WTC11 (cell line): ENCODE measurements at regions not wholly inside any gene's neighbourhood (a gene's known extent, or its start where the extent isn't known, plus 50 kb on each side); places are given as distances from the start of the nearest gene placed in this dataset.

ENCODE experiments used
- ATAC-seq: fragments of 200-7000 bp; cut with Tn5 transposase; 2 replicates; pipeline ENCODE4 v1.10.0; 2021; ENCODE audit warnings: mild to moderate bottlenecking, moderate library complexity
- CTCF ChIA-PET: fragments of 300-600 bp; sonication (Branson Sonifier 250); formaldehyde crosslinking; loops from one replicate; lab custom pipeline; 2021; ENCODE audit warnings: antibody characterized with exemption; lab: Charles Lee
- POLR2A ChIA-PET: fragments of 350-600 bp; sonication (Branson Sonifier 250); formaldehyde crosslinking; loops from one replicate; lab custom pipeline; 2021; ENCODE audit warnings: antibody characterized with exemption; lab: Charles Lee
- DNase-seq: peaks from one replicate; pipeline ENCODE4 v3.0.0; 2021; ENCODE audit warnings: low spot score
- H3K27ac Mint-ChIP-seq: 2 replicates; pipeline ENCODE4 v1.8.0; 2021; ENCODE audit warnings: mixed read lengths
- H3K27me3 Mint-ChIP-seq: 2 replicates; pipeline ENCODE4 v1.8.0; 2021; ENCODE audit warnings: low read depth, mild to moderate bottlenecking, moderate library complexity, mixed read lengths
- H3K36me3 Mint-ChIP-seq: 2 replicates; pipeline ENCODE4 v1.8.0; 2021; ENCODE audit warnings: mixed read lengths
- H3K4me1 Mint-ChIP-seq: 2 replicates; pipeline ENCODE4 v1.8.0; 2022; ENCODE audit warnings: mixed read lengths
- H3K4me3 Mint-ChIP-seq: 2 replicates; pipeline ENCODE4 v1.8.0; 2021; ENCODE audit warnings: mild to moderate bottlenecking, moderate library complexity, mixed read lengths
- H3K9me3 Mint-ChIP-seq: 2 replicates; pipeline ENCODE4 v1.8.0; 2021; ENCODE audit warnings: mixed read lengths
- ARID4B ChIP-seq: sonication (generic); formaldehyde crosslinking; IDR thresholded peaks from 2 replicates; pipeline ENCODE4 v1.8.0; 2023; ENCODE audit warnings: missing genetic modification reagents, mild to moderate bottlenecking, borderline replicate concordance
- ATF3 ChIP-seq: sonication (generic); formaldehyde crosslinking; conservative IDR thresholded peaks from 2 replicates; pipeline ENCODE4 v1.8.1; 2022; ENCODE audit warnings: mild to moderate bottlenecking, missing genetic modification reagents
- CBFB ChIP-seq: sonication (generic); formaldehyde crosslinking; IDR thresholded peaks from 2 replicates; pipeline ENCODE4 v1.8.1; 2022; ENCODE audit warnings: mild to moderate bottlenecking, low read depth, missing genetic modification reagents
- E2F4 ChIP-seq: sonication (generic); formaldehyde crosslinking; IDR thresholded peaks from 2 replicates; pipeline ENCODE4 v1.8.1; 2022; ENCODE audit warnings: low read depth, mild to moderate bottlenecking, moderate library complexity, missing genetic modification reagents, borderline replicate concordance
- ELF4 ChIP-seq: sonication (generic); formaldehyde crosslinking; IDR thresholded peaks from 2 replicates; pipeline ENCODE4 v1.8.1; 2022; ENCODE audit warnings: low read depth, mild to moderate bottlenecking, moderate library complexity, missing genetic modification reagents
- FOXK1 ChIP-seq: sonication (generic); formaldehyde crosslinking; IDR thresholded peaks from 2 replicates; pipeline ENCODE4 v1.8.0; 2022; ENCODE audit warnings: mild to moderate bottlenecking, moderate library complexity, missing genetic modification reagents
- GRHL2 ChIP-seq: fragments of 250-450 bp; sonication (Bioruptor Pico); IDR thresholded peaks from 2 replicates; pipeline ENCODE4 v1.8.0; 2022; ENCODE audit warnings: mild to moderate bottlenecking, moderate library complexity; ENCODE audit not compliant: insufficient replicate concordance, severe bottlenecking
- OVOL2 ChIP-seq: fragments of 250-450 bp; sonication (Bioruptor Pico); IDR thresholded peaks from 2 replicates; pipeline ENCODE4 v1.9.0; 2021; ENCODE audit warnings: mild to moderate bottlenecking, borderline replicate concordance
- ZNF263 ChIP-seq: sonication (generic); formaldehyde crosslinking; IDR thresholded peaks from 2 replicates; pipeline ENCODE4 v1.8.1; 2022; ENCODE audit warnings: low read depth, mild to moderate bottlenecking, moderate library complexity, missing genetic modification reagents
- ZSCAN18 ChIP-seq: fragments of 250-450 bp; sonication (Bioruptor Pico); IDR thresholded peaks from 2 replicates; pipeline ENCODE4 v2.1.2; 2022; ENCODE audit warnings: mild to moderate bottlenecking, moderate library complexity

- TF ChIP-seq ZSCAN18 (CRISPR knock-in tag) (no peak), ARID4B (CRISPR knock-in tag) (no peak), GRHL2 (CRISPR knock-in tag) (no peak), ELF4 (CRISPR knock-in tag) (no peak), CBFB (CRISPR knock-in tag) (no peak), ZNF263 (CRISPR knock-in tag) (no peak)
These were observed 136.4 kb upstream of the GLRA1 start (continued) for GRCh38 chr5:152061095-152061494.

- H3K9me3 Mint-ChIP-seq, result no peaks in the 10 kb centered on the region
- DNase-seq (no peak), ATAC-seq (no peak)
- H3K4me1 Mint-ChIP-seq, result no peaks in the 10 kb centered on the region
- ChIA-PET CTCF (no interaction called here), POLR2A (no interaction called here)
- H3K36me3 Mint-ChIP-seq, result no peaks in the 10 kb centered on the region
- H3K27ac Mint-ChIP-seq, result no peak overlapping the region
- no peak overlapping the region for H3K4me3 Mint-ChIP-seq
- H3K27me3 Mint-ChIP-seq, result peaks cover 18% of the 10 kb centered on the region
- TF ChIP-seq ZNF263 (CRISPR knock-in tag), result no peak
These were observed 133.6 kb upstream of the GLRA1 start for GRCh38 chr5:152058267-152058666.

GRCh38 chr5:152056931-152057330 lies 132.3 kb upstream of the GLRA1 start:
- POLR2A ChIA-PET, result no interaction called here
- H3K4me1 Mint-ChIP-seq, result peaks cover 10% of the 10 kb centered on the region

More at GRCh38 chr5:152056931-152057330, 132.3 kb upstream of the GLRA1 start:
- CTCF ChIA-PET, result interaction anchor here (1.2 kb wide), 1 partner anchor 86 kb away, joined by 3 read pairs; no protein-coding TSS in a partner anchor
- Mint-ChIP-seq H3K36me3 (no peaks in the 10 kb centered on the region), H3K27ac (no peak overlapping the region), H3K4me3 (no peak overlapping the region), H3K27me3 (peaks cover 18% of the 10 kb centered on the region), H3K9me3 (no peaks in the 10 kb centered on the region)
- TF ChIP-seq OVOL2 (CRISPR knock-in tag) (no peak), E2F4 (CRISPR knock-in tag) (no peak), ATF3 (CRISPR knock-in tag) (no peak), CBFB (CRISPR knock-in tag) (no peak), FOXK1 (CRISPR knock-in tag) (no peak), ARID4B (CRISPR knock-in tag) (no peak)
- no peak for DNase-seq
- ATAC-seq, result no peak
